ENCODE measurements at regions not wholly inside any gene's neighbourhood (a gene's known extent, or its start where the extent isn't known, plus 50 kb on each side); places are given as distances from the start of the nearest gene placed in this dataset.
"Not testable (repeated sequence)": the region's sequence is repeated elsewhere in the genome, so short reads cannot be mapped to it uniquely, and the experiment has no call there.

- DNase-seq, result not testable (repeated sequence)
Observed at GRCh38 chr1:120941066-120941465, 51.5 kb downstream of the PPIAL4A start.

- DNase-seq, result peak; percentile 66
Observed at GRCh38 chr1:120941836-120942217, 52.3 kb downstream of the PPIAL4A start.

GRCh38 chr1:120942218-120942944 lies 52.8 kb downstream of the PPIAL4A start:
- DNase-seq, result peak; percentile 79

GRCh38 chr1:120942945-120943319 lies 53.4 kb downstream of the PPIAL4A start:
- DNase-seq, result not testable (repeated sequence)

- DNase-seq, result not testable (repeated sequence)
Observed at GRCh38 chr1:120944691-120945090, 55.1 kb downstream of the PPIAL4A start.

- DNase-seq, result not testable (repeated sequence)
Observed at GRCh38 chr1:120945122-120945521, 55.6 kb downstream of the PPIAL4A start.

- not testable (repeated sequence) for DNase-seq
Observed at GRCh38 chr1:120947114-120947513, 57.5 kb downstream of the PPIAL4A start.

GRCh38 chr1:120949724-120950123 lies 60.2 kb downstream of the PPIAL4A start:
- not testable (repeated sequence) for DNase-seq

- not testable (repeated sequence) for DNase-seq
Observed at GRCh38 chr1:120950633-120951032, 61.1 kb downstream of the PPIAL4A start.

- not testable (repeated sequence) for DNase-seq
Observed at GRCh38 chr1:120951100-120951499, 61.5 kb downstream of the PPIAL4A start.

- DNase-seq, result not testable (repeated sequence)
Observed at GRCh38 chr1:120952207-120952870, 62.8 kb downstream of the PPIAL4A start.

- DNase-seq, result not testable (repeated sequence)
Observed at GRCh38 chr1:120952871-120953265, 63.3 kb downstream of the PPIAL4A start.

GRCh38 chr1:120954736-120955135 lies 65.2 kb downstream of the PPIAL4A start:
- no peak for DNase-seq

- not testable (repeated sequence) for DNase-seq
Observed at GRCh38 chr1:120955961-120956360, 66.4 kb downstream of the PPIAL4A start.

- DNase-seq, result not testable (repeated sequence)
Observed at GRCh38 chr1:120966018-120966417, 76.4 kb downstream of the PPIAL4A start.

GRCh38 chr1:120972863-120973262 lies 83.3 kb downstream of the PPIAL4A start:
- not testable (repeated sequence) for DNase-seq

GRCh38 chr1:120973836-120974235 lies 84.3 kb downstream of the PPIAL4A start:
- DNase-seq, result not testable (repeated sequence)

- DNase-seq, result not testable (repeated sequence)
Observed at GRCh38 chr1:120977279-120977678, 87.7 kb downstream of the PPIAL4A start.

- DNase-seq, result not testable (repeated sequence)
Observed at GRCh38 chr1:120981489-120982094, 92.0 kb downstream of the PPIAL4A start.

GRCh38 chr1:120994614-120995013 lies 105.0 kb downstream of the PPIAL4A start:
- DNase-seq, result not testable (repeated sequence)

GRCh38 chr1:120995025-120995424 lies 105.5 kb downstream of the PPIAL4A start:
- peak; percentile 26 for DNase-seq

- not testable (repeated sequence) for DNase-seq
Observed at GRCh38 chr1:121001090-121001726, 111.6 kb downstream of the PPIAL4A start.

- not testable (repeated sequence) for DNase-seq
Observed at GRCh38 chr1:121003230-121003629, 113.7 kb downstream of the PPIAL4A start.
